Progenitor cell of endocrine pancreas (in vitro differentiated cells): ENCODE measurements at regions not wholly inside any gene's neighbourhood (a gene's known extent, or its start where the extent isn't known, plus 50 kb on each side); places are given as distances from the start of the nearest gene placed in this dataset.

ENCODE experiments used
- DNase-seq: peaks from one replicate; pipeline ENCODE4 v3.0.0; 2021; ENCODE audit warnings: low spot score; ENCODE audit not compliant: unreplicated experiment
- H3K27ac Mint-ChIP-seq: 2 replicates; pipeline ENCODE4 v1.8.0; 2021; ENCODE audit warnings: mild to moderate bottlenecking, moderate library complexity, mixed read lengths
- H3K27me3 Mint-ChIP-seq: 2 replicates; pipeline ENCODE4 v1.8.0; 2021; ENCODE audit warnings: mixed read lengths
- H3K36me3 Mint-ChIP-seq: 2 replicates; pipeline ENCODE4 v1.8.0; 2022; ENCODE audit warnings: mixed read lengths; ENCODE audit not compliant: insufficient read depth
- H3K4me1 Mint-ChIP-seq: 2 replicates; pipeline ENCODE4 v1.8.0; 2021; ENCODE audit warnings: low read depth, mixed read lengths
- H3K4me3 Mint-ChIP-seq: 2 replicates; pipeline ENCODE4 v1.8.0; 2021; ENCODE audit warnings: low read depth, mild to moderate bottlenecking, moderate library complexity, mixed read lengths
- H3K9me3 Mint-ChIP-seq: 2 replicates; pipeline ENCODE4 v1.8.0; 2021; ENCODE audit warnings: low read depth, mixed read lengths
- CTCF ChIP-seq: fragments of 200-600 bp; sonication (generic); IDR thresholded peaks from one replicate; pipeline ENCODE4 v1.5.0; 2021; ENCODE audit warnings: antibody characterized with exemption, mild to moderate bottlenecking; ENCODE audit not compliant: unreplicated experiment

GRCh38 chr2:14684516-14684915 lies 52.0 kb downstream of the LRATD1 start:
- Mint-ChIP-seq H3K36me3 (no peaks in the 10 kb centered on the region), H3K4me3 (no peak overlapping the region), H3K9me3 (peaks cover 8% of the 10 kb centered on the region), H3K27ac (no peak overlapping the region), H3K27me3 (no peaks in the 10 kb centered on the region), H3K4me1 (no peaks in the 10 kb centered on the region)
- no peak for DNase-seq
- no peak for TF ChIP-seq CTCF

GRCh38 chr2:14690926-14691325 lies 58.4 kb downstream of the LRATD1 start:
- Mint-ChIP-seq H3K9me3 (peaks cover 22% of the 10 kb centered on the region), H3K27me3 (no peaks in the 10 kb centered on the region), H3K27ac (no peak overlapping the region), H3K36me3 (peaks cover 3% of the 10 kb centered on the region), H3K4me3 (no peak overlapping the region), H3K4me1 (peaks cover 10% of the 10 kb centered on the region)
- TF ChIP-seq CTCF = no peak
- DNase-seq = no peak

GRCh38 chr2:14693874-14694273 lies 61.4 kb downstream of the LRATD1 start:
- no peaks in the 10 kb centered on the region for H3K27me3 Mint-ChIP-seq
- DNase-seq = no peak
- no peak for TF ChIP-seq CTCF
- no peak overlapping the region for H3K4me3 Mint-ChIP-seq
- no peak overlapping the region for H3K27ac Mint-ChIP-seq
- H3K9me3 Mint-ChIP-seq = peaks cover 20% of the 10 kb centered on the region
- peaks cover 10% of the 10 kb centered on the region for H3K4me1 Mint-ChIP-seq
- H3K36me3 Mint-ChIP-seq = peaks cover 3% of the 10 kb centered on the region

GRCh38 chr2:14700753-14701152 lies 68.2 kb downstream of the LRATD1 start:
- TF ChIP-seq CTCF = no peak
- H3K27ac Mint-ChIP-seq = no peak overlapping the region
- no peak for DNase-seq
- H3K27me3 Mint-ChIP-seq = no peaks in the 10 kb centered on the region
- H3K4me1 Mint-ChIP-seq = no peaks in the 10 kb centered on the region
- H3K9me3 Mint-ChIP-seq = peaks cover 3% of the 10 kb centered on the region
- H3K4me3 Mint-ChIP-seq = no peak overlapping the region
- no peaks in the 10 kb centered on the region for H3K36me3 Mint-ChIP-seq

GRCh38 chr2:14702258-14702657 lies 69.7 kb downstream of the LRATD1 start:
- no peaks in the 10 kb centered on the region for H3K36me3 Mint-ChIP-seq
- H3K9me3 Mint-ChIP-seq = peaks cover 3% of the 10 kb centered on the region
- DNase-seq = no peak
- H3K27ac Mint-ChIP-seq = no peak overlapping the region
- H3K27me3 Mint-ChIP-seq = no peaks in the 10 kb centered on the region
- no peak for TF ChIP-seq CTCF
- H3K4me3 Mint-ChIP-seq = no peak overlapping the region
- no peaks in the 10 kb centered on the region for H3K4me1 Mint-ChIP-seq
